Ascending aorta (tissue), 2 donors: ENCODE measurements at regions not wholly inside any gene's neighbourhood (a gene's known extent, or its start where the extent isn't known, plus 50 kb on each side); places are given as distances from the start of the nearest gene placed in this dataset.

Source experiments
- DNase-seq, 2 donors: peaks; one replicate each; pipeline ENCODE4 v3.0.0-alpha.2; 2019; ENCODE audit warnings: low spot score in 2 of 2
- H3K27ac ChIP-seq, 2 donors: fragments of 200-600 bp; sonication (generic); one replicate each; pipeline ENCODE4 v1.5.1; 2016 to 2017; ENCODE audit warnings: mild to moderate bottlenecking in 1 of 2
- H3K27me3 ChIP-seq: fragments of 200-600 bp; sonication (generic); one replicate; pipeline ENCODE4 v1.5.1; 2017
- H3K36me3 ChIP-seq, 2 donors: fragments of 200-600 bp; sonication (generic); one replicate each; pipeline ENCODE4 v1.5.1; 2016
- H3K4me1 ChIP-seq, 2 donors: fragments of 200-600 bp; sonication (generic); one replicate each; pipeline ENCODE4 v1.5.1; 2016 to 2017; ENCODE audit warnings: mild to moderate bottlenecking in 1 of 2
- H3K4me3 ChIP-seq, 2 donors: fragments of 200-600 bp; sonication (generic); one replicate each; pipeline ENCODE4 v1.5.1; 2016 to 2017; ENCODE audit warnings: mild to moderate bottlenecking in 1 of 2
- H3K9me3 ChIP-seq, 2 donors: fragments of 200-600 bp; sonication (generic); one replicate each; pipeline ENCODE4 v1.5.1; 2016
- CTCF ChIP-seq, 3 experiments: fragments of 200-600 bp in 2 of 3; fragments of 450-650 bp in 1 of 3; sonication (generic) in 2 of 3; IDR thresholded peaks; one replicate each; pipeline ENCODE4 v1.5.1; 2016 to 2019; ENCODE audit warnings: antibody characterized with exemption in 3 of 3, mild to moderate bottlenecking in 1 of 3, moderate library complexity in 1 of 3
- intact Hi-C: fragments of 100-400 bp; cut with DNase I; formaldehyde crosslinking; loops from one replicate; pipeline ENCODE4 v1.15.1; 2023

- TF ChIP-seq CTCF (IDR thresholded peaks at IDR 0.05) = no peak
- no peaks in the 10 kb centered on the region for H3K9me3 ChIP-seq
- no peaks in the 10 kb centered on the region for H3K36me3 ChIP-seq
- intact Hi-C loops = no loop called here
- no peak overlapping the region for H3K27ac ChIP-seq
- no peak overlapping the region for H3K4me3 ChIP-seq
- peak in 1 of 2 donors; percentile 24 for DNase-seq
- no peaks in the 10 kb centered on the region for H3K27me3 ChIP-seq
- no peaks in the 10 kb centered on the region for H3K4me1 ChIP-seq
These were observed 278.2 kb downstream of the RRAGC start for GRCh38 chr1:38581396-38581795.

GRCh38 chr1:38580594-38580993, 279.0 kb downstream of the RRAGC start:
- Histone ChIP-seq H3K27ac (no peak overlapping the region), H3K4me1 (no peaks in the 10 kb centered on the region), H3K4me3 (no peak overlapping the region), H3K27me3 (no peaks in the 10 kb centered on the region), H3K9me3 (no peaks in the 10 kb centered on the region), H3K36me3 (no peaks in the 10 kb centered on the region)
- intact Hi-C loops = no loop called here
- no peak for TF ChIP-seq CTCF (IDR thresholded peaks at IDR 0.05)
- DNase-seq = no peak

GRCh38 chr1:38579056-38579455, 280.5 kb downstream of the RRAGC start:
- no peak for DNase-seq
- H3K27ac ChIP-seq = no peak overlapping the region
- TF ChIP-seq CTCF (IDR thresholded peaks at IDR 0.05) = no peak
- no peak overlapping the region for H3K4me3 ChIP-seq
- H3K9me3 ChIP-seq = no peaks in the 10 kb centered on the region
- intact Hi-C loops = no loop called here
- no peaks in the 10 kb centered on the region for H3K4me1 ChIP-seq
- H3K36me3 ChIP-seq = no peaks in the 10 kb centered on the region
- H3K27me3 ChIP-seq = no peaks in the 10 kb centered on the region

- no peak overlapping the region for H3K4me3 ChIP-seq
- DNase-seq = no peak
- H3K27ac ChIP-seq = no peak overlapping the region
- H3K27me3 ChIP-seq = no peaks in the 10 kb centered on the region
- H3K9me3 ChIP-seq = no peaks in the 10 kb centered on the region
- no peaks in the 10 kb centered on the region for H3K36me3 ChIP-seq
- H3K4me1 ChIP-seq = no peaks in the 10 kb centered on the region
- intact Hi-C loops = no loop called here
- TF ChIP-seq CTCF (IDR thresholded peaks at IDR 0.05) = no peak
These were observed 281.2 kb downstream of the RRAGC start for GRCh38 chr1:38578271-38578951.

- DNase-seq = no peak
- Histone ChIP-seq H3K4me1 (no peaks in the 10 kb centered on the region), H3K36me3 (no peaks in the 10 kb centered on the region), H3K4me3 (no peak overlapping the region), H3K9me3 (no peaks in the 10 kb centered on the region), H3K27me3 (no peaks in the 10 kb centered on the region), H3K27ac (no peak overlapping the region)
- intact Hi-C loops = no loop called here
- no peak for TF ChIP-seq CTCF (IDR thresholded peaks at IDR 0.05)
These were observed 281.7 kb downstream of the RRAGC start for GRCh38 chr1:38577937-38578270.

GRCh38 chr1:38577385-38577784, 282.2 kb downstream of the RRAGC start:
- no peak overlapping the region for H3K27ac ChIP-seq
- DNase-seq = no peak
- H3K36me3 ChIP-seq = no peaks in the 10 kb centered on the region
- intact Hi-C loops = no loop called here
- no peak for TF ChIP-seq CTCF (IDR thresholded peaks at IDR 0.05)
- no peaks in the 10 kb centered on the region for H3K9me3 ChIP-seq
- no peak overlapping the region for H3K4me3 ChIP-seq
- no peaks in the 10 kb centered on the region for H3K27me3 ChIP-seq
- no peaks in the 10 kb centered on the region for H3K4me1 ChIP-seq
